GM19463 (cell line): ENCODE measurements at regions not wholly inside any gene's neighbourhood (a gene's known extent, or its start where the extent isn't known, plus 50 kb on each side); places are given as distances from the start of the nearest gene placed in this dataset.
"Not testable (repeated sequence)": the region's sequence is repeated elsewhere in the genome, so short reads cannot be mapped to it uniquely, and the experiment has no call there.

Experiments used
- ATAC-seq: cut with Tn5 transposase; IDR thresholded peaks from one replicate; pipeline ENCODE4 v1.9.1; 2021; ENCODE audit warnings: mild to moderate bottlenecking, moderate library complexity; ENCODE audit not compliant: unreplicated experiment

- no peak for ATAC-seq
Observed at GRCh38 chr6:145538989-145539388, 196.3 kb downstream of the EPM2A start.

- ATAC-seq, result no peak
Observed at GRCh38 chr6:145539831-145540230, 195.5 kb downstream of the EPM2A start.

DNA sequence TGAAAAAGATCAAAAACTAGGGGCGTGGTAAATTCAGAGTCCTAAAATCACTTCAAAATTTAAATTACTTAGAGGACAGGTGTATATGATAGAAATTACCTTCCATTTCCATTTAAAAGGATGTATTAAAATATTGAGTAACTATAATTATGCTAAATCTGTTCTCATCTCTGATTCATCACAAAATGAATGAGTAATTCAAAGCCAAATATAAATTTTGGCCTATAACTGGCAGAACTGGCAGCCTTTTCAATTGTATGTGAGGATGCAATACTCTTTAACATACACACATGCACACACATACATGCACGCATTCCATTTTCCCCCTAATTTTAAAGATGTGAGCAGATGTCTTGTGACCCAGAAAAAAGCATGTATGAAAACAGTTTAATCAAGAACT is 194.6 kb downstream of the EPM2A start:
- ATAC-seq, result no peak

DNA sequence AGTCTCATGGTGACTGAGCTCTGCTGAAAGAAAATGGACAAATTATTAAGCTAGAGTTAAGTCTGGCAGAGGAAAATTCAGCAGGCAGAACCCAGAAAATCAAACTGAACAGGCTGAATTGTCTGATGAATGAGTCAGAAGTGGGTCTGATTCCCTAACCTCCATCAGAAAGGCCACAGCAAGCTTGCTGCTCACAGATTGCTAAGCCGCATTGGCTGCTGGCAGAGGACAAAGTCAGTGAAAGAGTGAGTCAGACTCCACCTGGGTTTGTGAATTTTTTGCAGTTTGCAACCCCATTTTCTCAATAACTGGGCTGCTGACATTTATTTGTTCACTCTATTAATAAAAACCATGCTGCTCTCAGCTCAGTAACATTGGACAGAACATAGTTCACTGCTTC is 191.3 kb downstream of the EPM2A start:
- no peak for ATAC-seq

DNA sequence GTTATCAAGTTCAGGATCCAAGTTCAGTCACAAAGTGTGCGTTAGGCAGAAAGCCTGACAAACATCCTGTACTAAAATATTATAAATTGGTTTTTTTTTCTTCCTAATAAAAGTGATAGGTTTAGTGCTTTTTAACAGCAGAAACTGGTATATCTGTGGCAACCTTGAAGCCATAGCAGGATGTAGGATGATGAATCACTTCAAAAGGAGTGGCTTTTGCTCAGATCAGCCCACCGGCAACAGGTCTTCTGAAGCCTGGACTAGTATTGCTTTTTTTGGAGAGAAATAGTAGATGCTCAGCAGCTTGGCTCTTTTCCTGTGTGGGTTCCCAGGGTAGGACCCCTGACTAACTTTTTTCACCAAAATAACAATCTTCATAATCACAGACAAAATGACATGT is 190.8 kb downstream of the EPM2A start:
- ATAC-seq, result no peak

DNA sequence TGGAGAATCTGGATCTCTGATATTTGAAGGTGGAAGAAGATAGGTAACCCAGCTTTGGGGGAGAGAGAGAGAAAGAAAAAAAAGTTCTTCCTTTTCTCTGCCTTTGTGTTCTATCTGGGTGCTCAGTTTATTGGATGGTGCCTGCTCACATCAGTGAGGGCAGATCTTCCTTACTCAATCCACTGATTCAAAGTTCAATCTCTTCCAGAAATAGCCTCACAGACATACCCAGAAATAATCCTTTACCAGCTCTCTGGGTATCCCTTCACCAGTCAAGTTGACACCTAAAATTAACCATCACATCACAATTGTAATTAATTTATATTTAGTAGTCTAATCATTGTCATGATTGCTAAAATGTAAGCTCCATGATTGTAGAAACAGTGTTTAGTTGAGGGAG is 189.1 kb downstream of the EPM2A start:
- ATAC-seq, result no peak

GRCh38 chr6:145547594-145548335 is 187.6 kb downstream of the EPM2A start:
- no peak for ATAC-seq

- ATAC-seq, result no peak
Observed at GRCh38 chr6:145548933-145549648, 186.2 kb downstream of the EPM2A start.

- no peak for ATAC-seq
Observed at GRCh38 chr6:145551164-145551563, 184.2 kb downstream of the EPM2A start.

DNA sequence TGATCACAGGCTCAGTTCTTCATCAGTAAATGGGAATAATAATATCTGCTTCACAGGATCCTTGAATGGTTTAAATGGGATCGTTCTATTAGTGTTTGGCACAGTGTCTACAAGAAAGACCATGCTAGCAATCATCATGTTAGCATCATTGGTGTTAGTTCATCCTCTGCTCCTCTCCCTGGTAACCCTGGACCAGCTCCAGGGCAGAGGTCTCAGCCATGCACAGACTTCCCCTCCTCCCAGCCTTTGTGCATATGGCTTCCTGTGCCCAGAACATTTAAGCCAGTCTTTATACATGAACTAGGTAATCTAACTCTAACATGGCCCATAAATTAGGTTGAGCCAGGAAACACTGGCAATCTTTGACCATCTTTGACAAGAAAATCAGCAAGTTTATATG is 180.2 kb downstream of the EPM2A start:
- ATAC-seq, result no peak

GRCh38 chr6:145557474-145557873 is 177.8 kb downstream of the EPM2A start:
- no peak for ATAC-seq

- ATAC-seq, result no peak
Observed at GRCh38 chr6:145559836-145560235, 175.5 kb downstream of the EPM2A start.

GRCh38 chr6:145561095-145562072 is 173.9 kb downstream of the EPM2A start:
- ATAC-seq, result no peak

GRCh38 chr6:145562771-145563615 is 172.3 kb downstream of the EPM2A start:
- no peak for ATAC-seq

- no peak for ATAC-seq
Observed at GRCh38 chr6:145564553-145564952, 170.8 kb downstream of the EPM2A start.

- no peak for ATAC-seq
Observed at GRCh38 chr6:145567684-145568252, 167.6 kb downstream of the EPM2A start.

- ATAC-seq, result no peak
Observed at GRCh38 chr6:145569140-145569539, 166.2 kb downstream of the EPM2A start.

DNA sequence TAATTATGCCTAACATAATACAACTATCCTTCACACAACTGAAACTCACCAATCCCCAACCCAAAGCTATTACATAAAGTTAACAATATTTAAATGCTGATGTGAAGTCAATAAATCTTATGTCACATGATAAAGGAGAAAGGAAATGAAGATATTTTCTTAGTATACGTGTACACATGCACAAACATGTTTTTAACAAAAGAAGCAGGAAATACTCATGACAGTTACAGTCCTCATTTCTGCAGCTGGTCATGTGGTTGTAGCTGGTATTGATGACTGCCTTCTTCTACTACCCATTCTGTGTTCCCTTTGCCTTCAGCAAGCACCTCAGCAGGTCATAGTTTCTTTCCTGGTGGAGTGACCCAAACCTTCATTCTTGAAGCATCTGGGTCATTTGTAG is 165.0 kb downstream of the EPM2A start:
- not testable (repeated sequence) for ATAC-seq

DNA sequence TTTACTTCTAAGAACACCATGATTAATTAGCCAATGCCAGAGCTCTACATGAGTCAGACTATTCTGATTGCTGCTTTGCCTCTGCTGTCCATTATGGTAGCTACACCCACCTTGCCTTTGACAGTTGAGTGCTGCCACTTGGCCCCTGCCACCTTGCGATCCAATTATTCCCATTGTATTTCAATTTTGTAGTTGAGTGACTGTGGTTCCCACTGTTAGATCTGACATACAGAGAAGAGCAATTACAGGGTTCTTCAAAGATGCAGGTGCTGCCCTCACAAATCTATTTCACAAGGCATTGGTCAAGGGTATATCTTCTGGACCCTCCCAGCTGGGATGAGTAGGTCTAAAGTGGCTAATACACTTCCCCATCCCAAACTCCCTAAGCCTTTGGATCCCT is 161.1 kb downstream of the EPM2A start:
- ATAC-seq, result not testable (repeated sequence)
